ENCODE measurements at regions not wholly inside any gene's neighbourhood (a gene's known extent, or its start where the extent isn't known, plus 50 kb on each side); places are given as distances from the start of the nearest gene placed in this dataset.

- Histone ChIP-seq H3K27me3 (no peaks in the 10 kb centered on the region), H3K4me3 (no peak overlapping the region), H3K9me3 (ENCODE audit: low read depth) (no peaks in the 10 kb centered on the region), H3K4me1 (ENCODE audit: low read depth) (no peaks in the 10 kb centered on the region), H3K27ac (no peak overlapping the region), H3K36me3 (no peaks in the 10 kb centered on the region)
- TF ChIP-seq, protein P1, sequence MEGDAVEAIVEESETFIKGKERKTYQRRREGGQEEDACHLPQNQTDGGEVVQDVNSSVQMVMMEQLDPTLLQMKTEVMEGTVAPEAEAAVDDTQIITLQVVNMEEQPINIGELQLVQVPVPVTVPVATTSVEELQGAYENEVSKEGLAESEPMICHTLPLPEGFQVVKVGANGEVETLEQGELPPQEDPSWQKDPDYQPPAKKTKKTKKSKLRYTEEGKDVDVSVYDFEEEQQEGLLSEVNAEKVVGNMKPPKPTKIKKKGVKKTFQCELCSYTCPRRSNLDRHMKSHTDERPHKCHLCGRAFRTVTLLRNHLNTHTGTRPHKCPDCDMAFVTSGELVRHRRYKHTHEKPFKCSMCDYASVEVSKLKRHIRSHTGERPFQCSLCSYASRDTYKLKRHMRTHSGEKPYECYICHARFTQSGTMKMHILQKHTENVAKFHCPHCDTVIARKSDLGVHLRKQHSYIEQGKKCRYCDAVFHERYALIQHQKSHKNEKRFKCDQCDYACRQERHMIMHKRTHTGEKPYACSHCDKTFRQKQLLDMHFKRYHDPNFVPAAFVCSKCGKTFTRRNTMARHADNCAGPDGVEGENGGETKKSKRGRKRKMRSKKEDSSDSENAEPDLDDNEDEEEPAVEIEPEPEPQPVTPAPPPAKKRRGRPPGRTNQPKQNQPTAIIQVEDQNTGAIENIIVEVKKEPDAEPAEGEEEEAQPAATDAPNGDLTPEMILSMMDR (IDR thresholded peaks at IDR 0.05; ENCODE audit: low read depth, low read length), result no peak
- no peak for DNase-seq (ENCODE audit: low read depth in 1 of 2, low spot score in 1 of 2)
Observed at GRCh38 chr1:217224201-217224600, 406.7 kb downstream of the GPATCH2 start.

GRCh38 chr1:217214551-217214950 is 416.3 kb downstream of the GPATCH2 start:
- Histone ChIP-seq H3K9me3 (ENCODE audit: low read depth) (no peaks in the 10 kb centered on the region), H3K36me3 (no peaks in the 10 kb centered on the region), H3K27ac (no peak overlapping the region), H3K4me3 (no peak overlapping the region), H3K4me1 (ENCODE audit: low read depth) (no peaks in the 10 kb centered on the region), H3K27me3 (no peaks in the 10 kb centered on the region)
- DNase-seq (ENCODE audit: low read depth in 1 of 2, low spot score in 1 of 2), result no peak
- TF ChIP-seq, protein P1 (IDR thresholded peaks at IDR 0.05; ENCODE audit: low read depth, low read length), result no peak

DNA sequence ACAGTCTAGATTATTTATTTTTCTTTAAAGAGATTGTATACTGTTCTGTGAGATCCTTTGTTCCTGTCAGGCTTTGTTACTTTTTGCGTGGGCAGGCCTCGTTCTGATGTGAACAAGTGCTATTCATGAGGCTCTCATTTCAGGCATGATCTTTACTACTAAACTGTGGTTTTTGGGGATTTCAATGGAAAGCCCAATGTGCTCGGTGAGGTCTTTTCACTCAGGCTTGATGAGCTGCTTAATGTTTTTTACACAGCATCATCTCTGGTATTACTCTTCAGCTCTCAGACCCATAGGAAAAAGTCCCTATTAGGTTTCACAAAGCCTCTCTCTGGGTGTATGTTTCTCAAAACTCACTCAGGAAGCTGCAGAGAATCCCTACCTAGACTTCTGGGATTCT is 419.4 kb downstream of the GPATCH2 start:
- TF ChIP-seq, protein P1 (IDR thresholded peaks at IDR 0.05; ENCODE audit: low read depth, low read length), result no peak
- Histone ChIP-seq H3K36me3 (no peaks in the 10 kb centered on the region), H3K27ac (no peak overlapping the region), H3K9me3 (ENCODE audit: low read depth) (no peaks in the 10 kb centered on the region), H3K4me3 (no peak overlapping the region), H3K27me3 (no peaks in the 10 kb centered on the region), H3K4me1 (ENCODE audit: low read depth) (no peaks in the 10 kb centered on the region)
- DNase-seq (ENCODE audit: low read depth in 1 of 2, low spot score in 1 of 2), result no peak

DNA sequence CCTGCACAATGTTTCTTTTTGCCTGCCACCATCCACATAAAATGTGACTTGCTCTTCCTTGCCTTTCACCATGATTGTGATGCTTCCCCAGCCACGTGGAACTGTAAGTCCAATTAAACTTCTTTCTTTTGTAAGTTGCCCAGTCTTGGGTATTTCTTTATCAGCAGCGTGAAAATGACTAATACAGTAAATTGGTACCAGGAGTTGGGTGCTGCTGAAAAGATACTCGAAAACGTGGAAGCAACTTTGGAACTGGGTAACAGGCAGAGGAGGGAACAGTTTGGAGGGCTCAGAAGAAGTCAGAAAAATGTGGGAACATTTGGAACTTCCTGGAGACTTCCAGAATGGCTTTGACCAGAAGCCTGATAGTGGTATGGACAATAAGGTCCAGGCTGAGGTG is 425.3 kb downstream of the GPATCH2 start:
- Histone ChIP-seq H3K27ac (no peak overlapping the region), H3K4me3 (no peak overlapping the region), H3K27me3 (no peaks in the 10 kb centered on the region), H3K9me3 (ENCODE audit: low read depth) (no peaks in the 10 kb centered on the region), H3K36me3 (no peaks in the 10 kb centered on the region), H3K4me1 (ENCODE audit: low read depth) (no peaks in the 10 kb centered on the region)
- no peak for DNase-seq (ENCODE audit: low read depth in 1 of 2, low spot score in 1 of 2)
- TF ChIP-seq, protein P1 (IDR thresholded peaks at IDR 0.05; ENCODE audit: low read depth, low read length), result no peak

- H3K9me3 ChIP-seq (ENCODE audit: low read depth), result no peaks in the 10 kb centered on the region
- H3K4me1 ChIP-seq (ENCODE audit: low read depth), result peaks cover 2% of the 10 kb centered on the region
- TF ChIP-seq, protein P1 (IDR thresholded peaks at IDR 0.05; ENCODE audit: low read depth, low read length), result no peak
- no peaks in the 10 kb centered on the region for H3K36me3 ChIP-seq
- H3K27ac ChIP-seq, result no peak overlapping the region
- no peak overlapping the region for H3K4me3 ChIP-seq
- no peak for DNase-seq (ENCODE audit: low read depth in 1 of 2, low spot score in 1 of 2)
- H3K27me3 ChIP-seq, result no peaks in the 10 kb centered on the region
Observed at GRCh38 chr1:217196616-217197015, 434.3 kb downstream of the GPATCH2 start.

DNA sequence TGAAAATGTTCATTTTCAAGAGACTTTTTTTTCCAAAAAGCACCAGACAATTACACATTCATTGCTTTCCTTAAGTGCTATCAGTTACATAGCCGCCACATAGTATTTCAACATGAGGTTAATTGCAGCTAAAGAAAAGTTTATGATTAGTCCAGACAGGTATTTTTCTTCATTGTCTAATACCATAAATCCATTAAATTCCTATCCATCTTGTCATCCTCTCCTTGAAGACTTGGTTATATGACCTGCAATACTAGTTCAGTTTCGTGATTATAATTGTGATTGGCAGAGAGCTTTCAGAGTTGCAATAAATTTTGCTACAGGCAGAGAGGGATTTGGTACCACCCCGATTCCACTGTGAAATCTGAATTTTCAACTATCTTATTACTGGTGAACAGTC is 437.7 kb downstream of the GPATCH2 start:
- Histone ChIP-seq H3K36me3 (no peaks in the 10 kb centered on the region), H3K27me3 (no peaks in the 10 kb centered on the region), H3K9me3 (ENCODE audit: low read depth) (no peaks in the 10 kb centered on the region), H3K27ac (no peak overlapping the region), H3K4me1 (ENCODE audit: low read depth) (no peaks in the 10 kb centered on the region), H3K4me3 (no peak overlapping the region)
- TF ChIP-seq, protein P1 (IDR thresholded peaks at IDR 0.05; ENCODE audit: low read depth, low read length), result no peak
- DNase-seq (ENCODE audit: low read depth in 1 of 2, low spot score in 1 of 2), result no peak

All from cardiac muscle cell (in vitro differentiated cells and primary cell).